ENCODE measurements at regions not wholly inside any gene's neighbourhood (a gene's known extent, or its start where the extent isn't known, plus 50 kb on each side); places are given as distances from the start of the nearest gene placed in this dataset.
A peak's percentile ranks its signal among the peaks of the same experiment; 100 is the strongest.

DNA sequence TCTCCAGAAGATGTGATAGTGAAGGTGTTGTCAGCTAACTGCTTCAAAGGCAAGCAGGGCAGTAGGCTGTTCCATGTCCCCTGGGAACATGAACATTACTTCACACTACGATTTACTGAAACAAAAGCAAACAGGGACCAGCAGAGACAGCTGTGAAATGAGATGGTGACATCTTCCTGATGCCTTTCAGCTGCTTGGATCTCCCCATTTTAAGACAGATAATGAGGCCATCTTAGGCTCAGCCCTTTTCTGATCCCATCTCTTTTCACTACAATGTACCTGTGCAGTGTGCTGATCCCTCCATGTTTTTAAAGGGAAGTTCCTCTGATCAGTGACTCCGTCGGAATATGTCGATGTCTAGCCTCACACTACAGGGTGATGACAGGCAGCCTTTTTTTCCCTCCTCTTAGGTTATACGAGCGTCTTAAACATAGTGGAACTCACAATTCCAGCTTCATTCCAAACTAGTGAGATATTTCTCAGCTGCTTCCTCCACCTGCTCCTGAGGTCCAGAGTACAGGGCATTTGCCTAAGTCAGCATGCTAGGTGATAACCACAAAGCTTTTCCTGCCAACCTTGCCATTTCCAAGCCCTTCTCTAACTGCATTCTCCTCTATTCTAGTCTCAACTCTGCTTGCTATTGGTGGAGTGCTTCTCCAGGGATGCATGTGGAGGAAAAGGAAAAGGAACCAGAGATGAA lies 87.6 kb upstream of the EGLN3 start (continued):
- TF ChIP-seq ZNF138 (CRISPR knock-in tag; IDR thresholded peaks at IDR 0.05; ENCODE audit: low read depth): no peak
- TF ChIP-seq MAZ (IDR thresholded peaks at IDR 0.05; ENCODE audit: borderline replicate concordance, low read depth, low read length): no peak
- TF ChIP-seq MAZ (CRISPR knock-in tag; IDR thresholded peaks at IDR 0.05; ENCODE audit: low read depth): no peak
- no peak for TF ChIP-seq TBX3 (IDR thresholded peaks at IDR 0.05; ENCODE audit: borderline replicate concordance)
- TF ChIP-seq ZNF414 (CRISPR knock-in tag; IDR thresholded peaks at IDR 0.05): no peak
- no peak for TF ChIP-seq ATAD3A (CRISPR knock-in tag; IDR thresholded peaks at IDR 0.05)
- no peak for TF ChIP-seq NONO (IDR thresholded peaks at IDR 0.05)
- no peak for TF ChIP-seq NONO (CRISPR knock-in tag; conservative IDR thresholded peaks at IDR 0.05)
- peak; percentile 92; the same call in 1 of the 2 replicates for TF ChIP-seq IRF2 (CRISPR knock-in tag; IDR thresholded peaks at IDR 0.05)
- no peak for TF ChIP-seq ZNF101 (CRISPR knock-in tag; IDR thresholded peaks at IDR 0.05; ENCODE audit: borderline replicate concordance, low read depth)
- TF ChIP-seq AHR (CRISPR knock-in tag; IDR thresholded peaks at IDR 0.05): no peak
- peak; percentile 51; the same call in 1 of the 2 replicates for TF ChIP-seq CBFB (CRISPR knock-in tag; IDR thresholded peaks at IDR 0.05)
- no peak for TF ChIP-seq REST (IDR thresholded peaks at IDR 0.05; ENCODE audit: borderline replicate concordance in 1 of 2, low read depth in 1 of 2, low read length in 2 of 2)
- TF ChIP-seq, protein P1, sequence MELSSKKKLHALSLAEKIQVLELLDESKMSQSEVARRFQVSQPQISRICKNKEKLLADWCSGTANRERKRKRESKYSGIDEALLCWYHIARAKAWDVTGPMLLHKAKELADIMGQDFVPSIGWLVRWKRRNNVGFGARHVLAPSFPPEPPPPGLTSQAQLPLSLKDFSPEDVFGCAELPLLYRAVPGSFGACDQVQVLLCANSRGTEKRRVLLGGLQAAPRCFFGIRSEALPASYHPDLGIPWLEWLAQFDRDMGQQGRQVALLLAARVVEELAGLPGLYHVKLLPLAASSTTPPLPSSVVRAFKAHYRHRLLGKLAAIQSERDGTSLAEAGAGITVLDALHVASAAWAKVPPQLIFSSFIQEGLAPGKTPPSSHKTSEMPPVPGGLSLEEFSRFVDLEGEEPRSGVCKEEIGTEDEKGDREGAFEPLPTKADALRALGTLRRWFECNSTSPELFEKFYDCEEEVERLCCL (CRISPR knock-in tag; IDR thresholded peaks at IDR 0.05; ENCODE audit: borderline replicate concordance): no peak
- TF ChIP-seq TBP (CRISPR knock-in tag; IDR thresholded peaks at IDR 0.05): 0 out of 2 replicates have a peak, but pooled peaks have one; percentile 30
- no peak for TF ChIP-seq POLR2AphosphoS2 (IDR thresholded peaks at IDR 0.05; ENCODE audit: low read depth, low read length)
- TF ChIP-seq, protein P2, sequence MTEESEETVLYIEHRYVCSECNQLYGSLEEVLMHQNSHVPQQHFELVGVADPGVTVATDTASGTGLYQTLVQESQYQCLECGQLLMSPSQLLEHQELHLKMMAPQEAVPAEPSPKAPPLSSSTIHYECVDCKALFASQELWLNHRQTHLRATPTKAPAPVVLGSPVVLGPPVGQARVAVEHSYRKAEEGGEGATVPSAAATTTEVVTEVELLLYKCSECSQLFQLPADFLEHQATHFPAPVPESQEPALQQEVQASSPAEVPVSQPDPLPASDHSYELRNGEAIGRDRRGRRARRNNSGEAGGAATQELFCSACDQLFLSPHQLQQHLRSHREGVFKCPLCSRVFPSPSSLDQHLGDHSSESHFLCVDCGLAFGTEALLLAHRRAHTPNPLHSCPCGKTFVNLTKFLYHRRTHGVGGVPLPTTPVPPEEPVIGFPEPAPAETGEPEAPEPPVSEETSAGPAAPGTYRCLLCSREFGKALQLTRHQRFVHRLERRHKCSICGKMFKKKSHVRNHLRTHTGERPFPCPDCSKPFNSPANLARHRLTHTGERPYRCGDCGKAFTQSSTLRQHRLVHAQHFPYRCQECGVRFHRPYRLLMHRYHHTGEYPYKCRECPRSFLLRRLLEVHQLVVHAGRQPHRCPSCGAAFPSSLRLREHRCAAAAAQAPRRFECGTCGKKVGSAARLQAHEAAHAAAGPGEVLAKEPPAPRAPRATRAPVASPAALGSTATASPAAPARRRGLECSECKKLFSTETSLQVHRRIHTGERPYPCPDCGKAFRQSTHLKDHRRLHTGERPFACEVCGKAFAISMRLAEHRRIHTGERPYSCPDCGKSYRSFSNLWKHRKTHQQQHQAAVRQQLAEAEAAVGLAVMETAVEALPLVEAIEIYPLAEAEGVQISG (CRISPR knock-in tag; IDR thresholded peaks at IDR 0.05): peak; percentile 18; the same call in 1 of the 2 replicates
- no peak for TF ChIP-seq E2F1 (CRISPR knock-in tag; IDR thresholded peaks at IDR 0.05)

Measured in HepG2 (cell line).